ENCODE measurements at regions not wholly inside any gene's neighbourhood (a gene's known extent, or its start where the extent isn't known, plus 50 kb on each side); places are given as distances from the start of the nearest gene placed in this dataset.
"Not testable (repeated sequence)": the region's sequence is repeated elsewhere in the genome, so short reads cannot be mapped to it uniquely, and the experiment has no call there.

DNA sequence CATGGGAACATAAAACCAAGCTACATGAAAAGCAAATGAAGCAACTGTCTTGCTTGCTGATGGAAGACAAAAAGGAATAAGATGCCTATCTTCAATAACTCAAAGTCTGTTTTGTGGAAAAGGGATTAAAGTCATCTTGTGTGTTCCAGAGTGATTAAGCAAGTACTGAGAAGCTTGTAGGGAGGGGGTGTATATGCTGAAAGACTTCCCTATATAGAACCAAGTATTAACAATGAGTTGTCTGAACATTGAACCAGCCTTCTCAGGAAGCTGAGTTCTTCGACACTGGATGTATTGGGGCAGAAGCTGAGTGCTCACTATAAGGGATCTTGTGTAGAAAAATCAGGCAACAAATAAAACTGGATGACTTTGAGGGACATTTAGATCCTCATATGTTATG is 451.8 kb downstream of the CD83 start:
- no peaks in the 10 kb centered on the region for H3K9me3 ChIP-seq
- H3K36me3 ChIP-seq, result no peaks in the 10 kb centered on the region
- H3K4me1 ChIP-seq, result peaks cover 0 to 23% of the 10 kb centered on the region in 2 donors
- no peak for TF ChIP-seq CTCF (IDR thresholded peaks at IDR 0.05)
- no peaks in the 10 kb centered on the region for H3K27me3 ChIP-seq
- H3K27ac ChIP-seq, result no peak overlapping the region
- no peak for DNase-seq (ENCODE audit: low spot score)
- H3K4me3 ChIP-seq, result no peak overlapping the region

DNA sequence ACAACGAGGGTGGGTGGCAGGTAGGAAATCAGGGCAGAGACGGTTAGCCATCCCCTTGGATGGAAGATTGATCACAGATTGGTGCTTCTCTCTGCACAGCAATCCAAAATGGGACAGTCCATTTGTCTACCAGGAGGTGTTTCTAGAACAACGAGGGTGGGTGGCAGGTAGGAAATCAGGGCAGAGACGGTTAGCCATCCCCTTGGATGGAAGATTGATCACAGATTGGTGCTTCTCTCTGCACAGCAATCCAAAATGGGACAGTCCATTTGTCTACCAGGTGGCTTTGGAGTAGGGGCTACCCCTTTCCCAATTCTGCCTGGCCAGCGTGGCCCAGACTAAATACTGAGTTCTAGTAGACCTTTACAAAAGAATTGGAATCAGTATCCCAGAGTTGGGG is 452.3 kb downstream of the CD83 start:
- not testable (repeated sequence) for H3K27me3 ChIP-seq; H3K4me3 ChIP-seq; H3K27ac ChIP-seq; DNase-seq (ENCODE audit: low spot score); H3K9me3 ChIP-seq; H3K36me3 ChIP-seq
- H3K4me1 ChIP-seq, result peaks cover 0 to 23% of the 10 kb centered on the region in 2 donors

GRCh38 chr6:14571001-14571400 is 453.4 kb downstream of the CD83 start:
- Histone ChIP-seq H3K27ac (peak overlapping the region in 1 of 2 donors; percentile 42), H3K36me3 (no peaks in the 10 kb centered on the region), H3K27me3 (no peaks in the 10 kb centered on the region), H3K4me3 (no peak overlapping the region), H3K9me3 (no peaks in the 10 kb centered on the region), H3K4me1 (peaks cover 0 to 23% of the 10 kb centered on the region in 2 donors)
- DNase-seq (ENCODE audit: low spot score), result no peak
- TF ChIP-seq CTCF (IDR thresholded peaks at IDR 0.05), result no peak

GRCh38 chr6:14571746-14572145 is 454.2 kb downstream of the CD83 start:
- H3K36me3 ChIP-seq, result no peaks in the 10 kb centered on the region
- DNase-seq (ENCODE audit: low spot score), result no peak
- H3K9me3 ChIP-seq, result no peaks in the 10 kb centered on the region
- no peaks in the 10 kb centered on the region for H3K27me3 ChIP-seq
- peaks cover 0 to 23% of the 10 kb centered on the region in 2 donors for H3K4me1 ChIP-seq
- H3K27ac ChIP-seq, result peak overlapping the region in 1 of 2 donors; percentile 42
- TF ChIP-seq CTCF (IDR thresholded peaks at IDR 0.05), result no peak
- H3K4me3 ChIP-seq, result no peak overlapping the region

DNA sequence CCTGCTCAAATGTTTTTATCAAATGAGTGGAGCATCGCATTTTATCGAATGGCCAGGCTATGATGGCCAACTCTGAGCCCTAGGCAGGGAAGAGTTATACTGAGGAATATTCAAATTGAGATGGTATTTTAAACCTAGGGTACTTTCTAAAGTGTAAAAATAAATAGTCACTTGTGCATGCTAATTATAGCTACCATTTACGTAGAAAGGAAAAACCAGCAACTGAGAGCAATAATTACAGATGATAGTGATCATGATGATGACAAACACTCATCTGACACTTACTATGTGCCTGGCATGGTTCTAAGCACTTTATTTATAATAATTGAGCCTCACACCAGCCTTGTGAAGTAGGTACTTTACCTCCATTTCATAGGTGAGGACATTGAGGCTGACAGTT is 455.7 kb downstream of the CD83 start:
- Histone ChIP-seq H3K27ac (peak overlapping the region; percentile 28 to 42), H3K4me1 (peaks cover 0 to 23% of the 10 kb centered on the region in 2 donors), H3K27me3 (no peaks in the 10 kb centered on the region), H3K9me3 (no peaks in the 10 kb centered on the region), H3K36me3 (no peaks in the 10 kb centered on the region), H3K4me3 (no peak overlapping the region)
- no peak for DNase-seq (ENCODE audit: low spot score)
- TF ChIP-seq CTCF (IDR thresholded peaks at IDR 0.05), result no peak

- no peak overlapping the region for H3K4me3 ChIP-seq
- no peaks in the 10 kb centered on the region for H3K27me3 ChIP-seq
- H3K9me3 ChIP-seq, result no peaks in the 10 kb centered on the region
- no peaks in the 10 kb centered on the region for H3K36me3 ChIP-seq
- peaks cover 0 to 23% of the 10 kb centered on the region in 2 donors for H3K4me1 ChIP-seq
- TF ChIP-seq CTCF (IDR thresholded peaks at IDR 0.05), result no peak
- peak overlapping the region in 1 of 2 donors; percentile 4 for H3K27ac ChIP-seq
- no peak for DNase-seq (ENCODE audit: low spot score)
Measured at GRCh38 chr6:14573703-14574290, 456.2 kb downstream of the CD83 start.

Measured in right atrium auricular region (tissue), 2 donors.